Mucosa of rectum (tissue), 2 donors: ENCODE measurements at regions not wholly inside any gene's neighbourhood (a gene's known extent, or its start where the extent isn't known, plus 50 kb on each side); places are given as distances from the start of the nearest gene placed in this dataset.

ENCODE experiments used
- H3K27ac ChIP-seq, 2 donors: one replicate each; pipeline ENCODE4 v1.7.0; 2013; ENCODE audit warnings: inconsistent platforms in 2 of 2, low read depth in 2 of 2, low read length in 2 of 2
- H3K27me3 ChIP-seq, 2 donors: one replicate each; pipeline ENCODE4 v1.7.0; 2013; ENCODE audit warnings: low read length in 2 of 2; ENCODE audit not compliant: control insufficient read depth in 2 of 2, insufficient read depth in 2 of 2
- H3K36me3 ChIP-seq, 2 donors: one replicate each; pipeline ENCODE4 v1.7.0; 2013; ENCODE audit warnings: low read length in 2 of 2; ENCODE audit not compliant: control insufficient read depth in 2 of 2, insufficient read depth in 2 of 2
- H3K4me1 ChIP-seq, 2 donors: one replicate each; pipeline ENCODE4 v1.7.0; 2013; ENCODE audit warnings: low read length in 2 of 2, mild to moderate bottlenecking in 1 of 2; ENCODE audit not compliant: control insufficient read depth in 2 of 2, insufficient read depth in 2 of 2
- H3K4me3 ChIP-seq, 2 donors: one replicate each; pipeline ENCODE4 v1.7.0; 2013; ENCODE audit warnings: low read length in 2 of 2
- H3K9ac ChIP-seq, 2 donors: one replicate each; pipeline ENCODE4 v1.7.0; 2013; ENCODE audit warnings: low read length in 2 of 2, low read depth in 1 of 2, mild to moderate bottlenecking in 1 of 2
- H3K9me3 ChIP-seq, 2 donors: one replicate each; pipeline ENCODE4 v1.7.0; 2013; ENCODE audit warnings: low read length in 2 of 2; ENCODE audit not compliant: control insufficient read depth in 2 of 2
- donor health status: healthy.
- donor health status: Normal muscosa, but diverticular disease.

- Histone ChIP-seq H3K4me3 (no peak overlapping the region), H3K9me3 (peaks cover 0 to under 1% of the 10 kb centered on the region in 2 donors), H3K9ac (no peak overlapping the region), H3K27me3 (no peaks in the 10 kb centered on the region), H3K4me1 (no peaks in the 10 kb centered on the region), H3K27ac (no peak overlapping the region), H3K36me3 (no peaks in the 10 kb centered on the region)
These were observed 1121.7 kb upstream of the CELF2 start for GRCh38 chr10:9895981-9896380.

DNA sequence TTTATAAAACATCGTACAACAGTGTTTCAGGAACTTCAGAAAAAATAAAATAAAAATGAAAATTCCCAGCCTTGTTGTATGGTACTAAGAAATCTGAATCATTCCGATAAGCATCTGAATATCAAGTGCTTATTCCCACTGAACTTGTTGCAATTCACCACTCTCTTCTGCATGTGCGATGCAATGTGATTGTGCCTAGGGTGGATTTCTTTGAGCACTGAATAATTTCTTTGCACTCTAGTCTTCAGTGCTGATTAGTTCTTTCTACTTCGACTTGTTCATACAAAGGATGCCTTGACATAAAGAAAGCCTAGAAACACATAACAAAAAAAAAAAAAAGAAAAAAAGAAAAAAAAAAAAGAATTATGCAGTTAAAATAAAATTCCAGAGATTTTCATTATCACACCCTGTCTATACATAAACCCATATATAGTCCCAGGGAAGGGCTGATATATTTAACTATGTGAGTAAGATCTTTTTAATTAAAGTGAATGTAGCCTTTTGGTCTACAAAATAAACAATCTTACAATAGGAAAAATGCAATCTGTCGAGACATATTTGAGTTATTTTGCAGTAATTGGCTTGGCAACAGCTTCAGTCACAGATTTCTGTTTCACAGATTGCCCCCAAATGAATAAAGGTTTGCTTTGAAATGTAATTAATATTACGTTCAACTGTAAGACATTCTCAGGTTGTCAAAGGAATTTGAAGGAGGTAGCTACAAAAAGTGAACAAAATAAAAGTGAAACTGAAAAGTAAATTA, 1118.9 kb upstream of the CELF2 start:
- no peaks in the 10 kb centered on the region for H3K27me3 ChIP-seq
- H3K9me3 ChIP-seq: no peaks in the 10 kb centered on the region
- H3K4me3 ChIP-seq: no peak overlapping the region
- H3K36me3 ChIP-seq: no peaks in the 10 kb centered on the region
- no peak overlapping the region for H3K27ac ChIP-seq
- no peak overlapping the region for H3K9ac ChIP-seq
- no peaks in the 10 kb centered on the region for H3K4me1 ChIP-seq

GRCh38 chr10:9900751-9901150, 1116.9 kb upstream of the CELF2 start:
- Histone ChIP-seq H3K4me1 (no peaks in the 10 kb centered on the region), H3K36me3 (no peaks in the 10 kb centered on the region), H3K4me3 (no peak overlapping the region), H3K27ac (no peak overlapping the region), H3K27me3 (no peaks in the 10 kb centered on the region), H3K9me3 (peaks cover 0 to 4% of the 10 kb centered on the region in 2 donors), H3K9ac (no peak overlapping the region)

DNA sequence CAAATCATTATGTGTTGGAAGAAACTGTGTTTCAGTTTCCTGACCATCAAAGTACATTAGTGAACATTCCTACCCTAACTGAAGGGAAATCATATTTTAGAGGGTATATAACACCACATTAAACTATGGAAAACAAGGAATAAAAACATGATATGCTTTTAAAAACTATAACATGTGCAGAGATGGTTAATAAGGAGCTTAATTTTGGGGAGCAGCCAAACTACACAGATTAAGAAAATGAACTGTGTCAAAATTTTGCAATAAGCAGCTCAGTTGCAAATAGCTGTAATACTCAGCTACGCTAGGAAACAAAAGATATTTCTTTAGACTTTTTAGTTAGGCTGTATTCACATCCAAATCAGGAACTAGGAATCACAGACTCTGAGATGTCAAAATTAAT, 1115.7 kb upstream of the CELF2 start:
- no peak overlapping the region for H3K27ac ChIP-seq
- no peaks in the 10 kb centered on the region for H3K4me1 ChIP-seq
- H3K9ac ChIP-seq: no peak overlapping the region
- peaks cover 0 to 7% of the 10 kb centered on the region in 2 donors for H3K9me3 ChIP-seq
- no peak overlapping the region for H3K4me3 ChIP-seq
- H3K36me3 ChIP-seq: no peaks in the 10 kb centered on the region
- no peaks in the 10 kb centered on the region for H3K27me3 ChIP-seq

- H3K27ac ChIP-seq: no peak overlapping the region
- H3K36me3 ChIP-seq: no peaks in the 10 kb centered on the region
- H3K4me1 ChIP-seq: no peaks in the 10 kb centered on the region
- H3K4me3 ChIP-seq: no peak overlapping the region
- no peaks in the 10 kb centered on the region for H3K27me3 ChIP-seq
- peaks cover 0 to 4% of the 10 kb centered on the region in 2 donors for H3K9me3 ChIP-seq
- no peak overlapping the region for H3K9ac ChIP-seq
These were observed 1107.2 kb upstream of the CELF2 start for GRCh38 chr10:9910446-9910845.

DNA sequence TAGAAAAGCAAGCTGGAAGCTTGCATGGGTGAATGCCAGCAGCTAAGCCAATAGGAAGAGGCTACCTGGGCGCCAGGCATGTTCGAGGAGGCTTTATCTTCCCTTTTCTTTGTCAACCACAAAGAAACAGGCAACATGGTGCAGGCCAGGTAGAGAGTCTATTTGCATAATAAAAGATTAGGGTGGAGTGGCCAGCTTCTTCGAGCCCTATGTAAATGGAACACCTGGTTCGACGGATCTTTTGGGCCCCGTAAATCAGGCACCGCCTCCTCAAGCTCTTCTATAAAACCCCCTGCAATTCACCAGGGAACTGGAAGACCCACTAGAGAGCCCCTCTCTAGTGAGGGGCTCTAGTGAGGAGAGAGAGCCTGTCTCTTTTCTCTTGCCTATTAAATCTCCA, 1106.2 kb upstream of the CELF2 start:
- Histone ChIP-seq H3K27ac (no peak overlapping the region), H3K27me3 (no peaks in the 10 kb centered on the region), H3K4me3 (no peak overlapping the region), H3K4me1 (no peaks in the 10 kb centered on the region), H3K9me3 (no peaks in the 10 kb centered on the region), H3K9ac (no peak overlapping the region), H3K36me3 (no peaks in the 10 kb centered on the region)

DNA sequence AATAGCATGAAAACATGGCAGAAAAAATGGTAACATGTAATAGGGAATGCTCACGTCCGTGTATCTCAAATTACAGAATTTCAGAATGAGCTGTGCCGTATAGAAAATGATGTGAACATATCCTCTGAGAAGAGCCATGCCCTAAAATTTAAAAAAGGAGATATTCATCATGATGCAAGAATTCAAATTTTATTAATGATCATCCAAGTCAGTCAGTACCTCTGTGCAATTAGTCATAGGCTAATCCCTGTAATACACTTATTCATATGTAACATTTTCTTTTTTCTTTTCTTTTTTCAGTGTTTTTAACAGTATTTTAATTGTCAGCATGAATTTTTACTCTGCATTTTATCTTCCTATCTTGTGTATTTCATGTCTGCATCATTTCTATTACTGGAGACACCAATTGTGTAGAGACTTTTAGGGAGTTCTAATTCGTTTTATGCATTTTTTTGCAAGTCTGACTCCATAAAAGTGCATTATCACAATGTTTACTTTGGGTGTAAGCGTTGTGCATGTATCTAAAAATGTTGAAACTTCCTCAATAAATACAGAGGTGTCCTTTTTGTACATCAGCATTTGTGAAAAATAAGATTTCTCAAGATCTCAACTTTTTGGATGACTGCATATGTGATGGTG, 1103.7 kb upstream of the CELF2 start:
- no peak overlapping the region for H3K27ac ChIP-seq
- no peaks in the 10 kb centered on the region for H3K9me3 ChIP-seq
- H3K4me3 ChIP-seq: no peak overlapping the region
- H3K4me1 ChIP-seq: no peaks in the 10 kb centered on the region
- H3K9ac ChIP-seq: no peak overlapping the region
- H3K27me3 ChIP-seq: no peaks in the 10 kb centered on the region
- no peaks in the 10 kb centered on the region for H3K36me3 ChIP-seq

DNA sequence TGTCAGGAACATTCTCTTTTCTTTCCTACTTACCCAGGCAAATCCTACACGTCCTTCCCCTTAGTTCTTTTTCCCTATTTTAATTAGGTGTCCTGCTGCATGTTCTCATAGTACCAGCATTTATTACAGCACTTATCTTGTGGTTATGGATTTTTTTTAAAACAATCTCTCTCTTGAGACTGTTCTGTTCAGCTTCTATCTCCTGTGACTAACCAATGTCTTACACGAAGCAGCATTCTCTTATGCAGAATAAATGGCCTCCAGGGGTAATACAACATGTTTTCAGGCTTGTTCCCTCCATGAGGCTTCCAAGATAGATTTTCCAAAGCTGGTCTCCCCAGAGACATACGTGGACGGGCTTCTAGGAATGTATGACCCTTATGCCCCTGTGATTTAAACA, 1096.1 kb upstream of the CELF2 start:
- Histone ChIP-seq H3K4me1 (no peaks in the 10 kb centered on the region), H3K27me3 (no peaks in the 10 kb centered on the region), H3K9me3 (no peaks in the 10 kb centered on the region), H3K27ac (no peak overlapping the region), H3K4me3 (no peak overlapping the region), H3K9ac (no peak overlapping the region), H3K36me3 (no peaks in the 10 kb centered on the region)

DNA sequence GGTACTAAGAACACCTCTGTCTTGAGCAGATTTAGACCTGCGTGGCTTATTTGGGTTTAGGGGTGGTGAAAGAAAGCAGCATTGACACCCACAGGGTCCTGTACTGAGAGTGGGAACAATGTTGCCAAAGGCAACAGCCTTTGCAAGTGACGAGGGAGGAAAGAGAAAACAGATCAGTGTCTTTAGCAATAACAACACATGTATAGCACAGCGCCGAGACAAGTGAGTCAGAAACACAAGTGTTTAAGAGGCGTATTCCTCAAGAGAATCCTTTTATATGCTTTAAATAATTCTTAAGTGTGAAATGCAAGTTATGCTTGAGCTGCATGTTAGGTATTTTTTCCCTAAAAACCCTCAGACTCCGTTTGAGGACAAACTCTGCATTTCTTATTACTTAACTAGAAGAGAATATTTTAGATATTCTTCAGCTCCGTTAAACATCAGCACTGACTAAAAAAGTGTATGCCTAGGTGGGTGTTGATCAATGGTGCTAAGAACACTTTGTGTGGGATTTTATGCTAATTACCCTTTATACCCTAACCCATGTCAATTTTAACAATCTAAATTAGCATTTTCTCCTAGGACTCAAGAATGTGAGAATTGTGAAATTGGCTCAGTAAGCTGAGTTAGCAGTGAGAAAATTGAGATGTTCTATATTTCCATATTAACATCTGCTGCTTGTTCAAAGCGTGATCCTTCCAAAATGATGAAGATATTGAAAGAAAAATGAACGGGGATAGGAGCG, 1095.4 kb upstream of the CELF2 start:
- Histone ChIP-seq H3K4me1 (no peaks in the 10 kb centered on the region), H3K4me3 (no peak overlapping the region), H3K9me3 (no peaks in the 10 kb centered on the region), H3K36me3 (no peaks in the 10 kb centered on the region), H3K27me3 (no peaks in the 10 kb centered on the region), H3K27ac (no peak overlapping the region), H3K9ac (no peak overlapping the region)

DNA sequence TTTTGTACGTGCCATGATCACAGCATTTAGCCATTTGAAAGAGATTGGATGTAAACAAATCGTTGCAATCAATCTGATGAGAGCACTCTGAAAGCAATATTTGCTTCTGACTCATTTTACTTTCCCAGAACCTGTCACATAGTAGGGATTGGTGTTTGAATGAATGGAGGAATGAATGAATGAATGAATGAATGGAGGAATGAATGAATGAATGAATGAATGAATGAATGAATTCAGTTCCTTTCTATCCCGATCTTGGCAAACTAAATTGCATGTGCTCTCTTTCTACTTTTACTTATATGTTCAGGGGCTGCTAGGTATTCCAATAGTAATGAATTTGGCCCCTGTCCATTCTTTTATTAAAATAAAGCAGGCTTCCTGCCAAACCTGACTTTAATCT, 1091.7 kb upstream of the CELF2 start:
- no peak overlapping the region for H3K4me3 ChIP-seq
- H3K36me3 ChIP-seq: no peaks in the 10 kb centered on the region
- no peaks in the 10 kb centered on the region for H3K9me3 ChIP-seq
- no peaks in the 10 kb centered on the region for H3K27me3 ChIP-seq
- no peak overlapping the region for H3K27ac ChIP-seq
- H3K4me1 ChIP-seq: no peaks in the 10 kb centered on the region
- H3K9ac ChIP-seq: no peak overlapping the region
